SK-N-SH (cell line): ENCODE measurements at regions not wholly inside any gene's neighbourhood (a gene's known extent, or its start where the extent isn't known, plus 50 kb on each side); places are given as distances from the start of the nearest gene placed in this dataset.

Source experiments
- CTCF ChIA-PET: fragments of 300-600, 350-600 bp; formaldehyde crosslinking; extraction: SDS; loops from one replicate; lab custom pipeline; 2021; lab: Yijun Ruan, JAX
- POLR2A ChIA-PET: fragments of 350-600 bp; sonication (Branson Sonifier 250); formaldehyde crosslinking; extraction: SDS; loops from one replicate; lab custom pipeline; 2020; ENCODE audit warnings: antibody characterized with exemption, inconsistent platforms; lab: Yijun Ruan, JAX
- DNase-seq: peaks from one replicate; pipeline ENCODE4 v3.0.0; 2012
- H2AFZ ChIP-seq: fragments of 200-600 bp; sonication (generic); 2 replicates; pipeline ENCODE4 v1.8.1; 2016; ENCODE audit warnings: antibody characterized with exemption, mild to moderate bottlenecking, low read depth
- H3F3A ChIP-seq: fragments of 200-600 bp; sonication (generic); replicated peaks from 2 replicates; pipeline ENCODE3; 2016; ENCODE audit warnings: antibody characterized with exemption, mild to moderate bottlenecking; ENCODE audit not compliant: insufficient read depth
- H3K27ac ChIP-seq, 2 experiments: fragments of 200-500 bp in 1 of 2; fragments of 200-600 bp in 1 of 2; sonication (Bioruptor generic) in 1 of 2; sonication (generic), shearing (Covaris generic) in 1 of 2; 2 replicates each; pipeline versions ENCODE4 v1.5.1 to v1.6.1; 2014 to 2016; ENCODE audit warnings: low read depth in 2 of 2, inconsistent platforms in 1 of 2, low read length in 1 of 2, mild to moderate bottlenecking in 1 of 2, mixed read lengths in 1 of 2
- H3K27me3 ChIP-seq: fragments of 200-600 bp; sonication (generic), shearing (Covaris generic); 2 replicates; pipeline ENCODE4 v1.6.1; 2016; ENCODE audit warnings: mixed run types; ENCODE audit not compliant: insufficient read depth
- H3K36me3 ChIP-seq, 2 experiments: fragments of 200-500 bp in 1 of 2; fragments of 200-600 bp in 1 of 2; sonication (Bioruptor generic) in 1 of 2; sonication (generic) in 1 of 2; replicated peaks in 1 of 2; 2 replicates each; pipeline versions ENCODE3 to v1.5.1; 2014 to 2016; ENCODE audit warnings: low read length in 1 of 2, mild to moderate bottlenecking in 1 of 2; ENCODE audit not compliant: insufficient read depth in 2 of 2, control insufficient read depth in 1 of 2
- H3K4me1 ChIP-seq, 2 experiments: fragments of 200-500 bp in 1 of 2; fragments of 200-600 bp in 1 of 2; sonication (Bioruptor generic) in 1 of 2; sonication (generic), shearing (Covaris generic) in 1 of 2; 2 replicates each; pipeline versions ENCODE4 v1.5.1 to v1.6.1; 2014 to 2016; ENCODE audit warnings: low read depth in 1 of 2, low read length in 1 of 2, mixed run types in 1 of 2; ENCODE audit not compliant: insufficient read depth in 2 of 2, control insufficient read depth in 1 of 2
- H3K4me2 ChIP-seq: fragments of 200-600 bp; sonication (generic), shearing (Covaris generic); 2 replicates; pipeline ENCODE4 v1.6.1; 2017; ENCODE audit warnings: mixed run types
- H3K4me3 ChIP-seq, 2 experiments: fragments of 200-500 bp in 1 of 2; fragments of 200-600 bp in 1 of 2; sonication (Bioruptor generic) in 1 of 2; sonication (generic), shearing (Covaris generic) in 1 of 2; 2 replicates each; pipeline versions ENCODE4 v1.5.1 to v1.8.1; 2014 to 2016; ENCODE audit warnings: low read depth in 2 of 2, inconsistent platforms in 1 of 2, low read length in 1 of 2, mild to moderate bottlenecking in 1 of 2, mixed read lengths in 1 of 2, moderate library complexity in 1 of 2
- H3K79me2 ChIP-seq: fragments of 200-600 bp; sonication (generic); 2 replicates; pipeline ENCODE4 v1.8.1; 2017; ENCODE audit warnings: mild to moderate bottlenecking; ENCODE audit not compliant: insufficient read depth
- H3K9ac ChIP-seq: fragments of 200-600 bp; sonication (generic); 2 replicates; pipeline ENCODE4 v1.6.1; 2017; ENCODE audit warnings: mixed run types
- H3K9me2 ChIP-seq: fragments of 200-600 bp; sonication (generic); 2 replicates; pipeline ENCODE4 v1.6.1; 2017; ENCODE audit warnings: mixed run types
- H3K9me3 ChIP-seq: fragments of 200-600 bp; sonication (generic); 2 replicates; pipeline ENCODE4 v1.6.1; 2017; ENCODE audit warnings: mixed run types, mild to moderate bottlenecking, moderate library complexity
- H4K20me1 ChIP-seq: fragments of 200-600 bp; sonication (generic); 2 replicates; pipeline ENCODE4 v1.6.1; 2017; ENCODE audit warnings: mild to moderate bottlenecking, mixed run types; ENCODE audit not compliant: insufficient read depth
- EZH2phosphoT487 ChIP-seq: fragments of 200-600 bp; sonication (generic); IDR thresholded peaks from 2 replicates; pipeline ENCODE4 v1.6.1; 2017; ENCODE audit warnings: low read depth, mixed run types, mild to moderate bottlenecking, antibody characterized with exemption, moderate library complexity, borderline replicate concordance
- FOSL2 ChIP-seq: IDR thresholded peaks from 2 replicates; pipeline ENCODE4 v1.4.0; 2012; ENCODE audit warnings: low read depth, mild to moderate bottlenecking, moderate library complexity, borderline replicate concordance
- FOXM1 ChIP-seq: IDR thresholded peaks from 2 replicates; pipeline ENCODE4 v1.4.0; 2012; ENCODE audit warnings: low read depth, mild to moderate bottlenecking
- JUND ChIP-seq: IDR thresholded peaks from 2 replicates; pipeline ENCODE4 v1.4.0; 2012
- PBX3 ChIP-seq: IDR thresholded peaks from 2 replicates; pipeline ENCODE4; 2012
- POLR2AphosphoS5 ChIP-seq: IDR thresholded peaks from 2 replicates; pipeline ENCODE4 v1.6.1; 2012; ENCODE audit warnings: low read depth, low read length
- RXRA ChIP-seq: IDR thresholded peaks from 2 replicates; pipeline ENCODE4 v1.4.0; 2012; ENCODE audit warnings: low read depth, mild to moderate bottlenecking, borderline replicate concordance
- YY1 ChIP-seq: IDR thresholded peaks from 2 replicates; pipeline ENCODE4 v1.4.0; 2012; ENCODE audit warnings: low read depth, mild to moderate bottlenecking
- WGBS: methylation state at CpG from one replicate; pipeline ENCODE4 v1.1.6; 2017; ENCODE audit warnings: low lambda C conversion rate; 5-methylcytosine and 5-hydroxymethylcytosine counted together
- TF ChIP-seq, protein P1 (sequence below): IDR thresholded peaks from 2 replicates; pipeline ENCODE4 v1.6.1; 2012; ENCODE audit warnings: mild to moderate bottlenecking, low read depth, low read length, moderate library complexity
- TF ChIP-seq, protein P2 (sequence below): IDR thresholded peaks from 2 replicates; pipeline ENCODE4 v1.4.0; 2012; ENCODE audit warnings: low read depth, borderline replicate concordance

GRCh38 chr16:54385141-54385540 lies 98.6 kb upstream of the IRX3 start:
- Histone ChIP-seq H3K4me3 (no peak overlapping the region), H3K36me3 (no peaks in the 10 kb centered on the region), H3K27ac (no peak overlapping the region), H3K27me3 (no peaks in the 10 kb centered on the region), H3K79me2 (no peaks in the 10 kb centered on the region), H3K9me2 (no peaks in the 10 kb centered on the region), H3K4me1 (peaks cover 0 to 5% of the 10 kb centered on the region in 2 experiments; a peak in 1 of 4 replicates), H3K4me2 (no peak overlapping the region), H3K9ac (no peak overlapping the region), H4K20me1 (no peaks in the 10 kb centered on the region), H3F3A (peaks cover 6% of the 10 kb centered on the region), H3K9me3 (no peaks in the 10 kb centered on the region), H2AFZ (no peak overlapping the region)
- no peak for DNase-seq
- CTCF ChIA-PET = interaction anchor here (1.0 kb wide), 1 partner anchor 25 kb away, joined by 3 read pairs; no protein-coding TSS in a partner anchor
- POLR2A ChIA-PET = no interaction called here
- TF ChIP-seq FOXM1 = no peak
- TF ChIP-seq, protein P1, sequence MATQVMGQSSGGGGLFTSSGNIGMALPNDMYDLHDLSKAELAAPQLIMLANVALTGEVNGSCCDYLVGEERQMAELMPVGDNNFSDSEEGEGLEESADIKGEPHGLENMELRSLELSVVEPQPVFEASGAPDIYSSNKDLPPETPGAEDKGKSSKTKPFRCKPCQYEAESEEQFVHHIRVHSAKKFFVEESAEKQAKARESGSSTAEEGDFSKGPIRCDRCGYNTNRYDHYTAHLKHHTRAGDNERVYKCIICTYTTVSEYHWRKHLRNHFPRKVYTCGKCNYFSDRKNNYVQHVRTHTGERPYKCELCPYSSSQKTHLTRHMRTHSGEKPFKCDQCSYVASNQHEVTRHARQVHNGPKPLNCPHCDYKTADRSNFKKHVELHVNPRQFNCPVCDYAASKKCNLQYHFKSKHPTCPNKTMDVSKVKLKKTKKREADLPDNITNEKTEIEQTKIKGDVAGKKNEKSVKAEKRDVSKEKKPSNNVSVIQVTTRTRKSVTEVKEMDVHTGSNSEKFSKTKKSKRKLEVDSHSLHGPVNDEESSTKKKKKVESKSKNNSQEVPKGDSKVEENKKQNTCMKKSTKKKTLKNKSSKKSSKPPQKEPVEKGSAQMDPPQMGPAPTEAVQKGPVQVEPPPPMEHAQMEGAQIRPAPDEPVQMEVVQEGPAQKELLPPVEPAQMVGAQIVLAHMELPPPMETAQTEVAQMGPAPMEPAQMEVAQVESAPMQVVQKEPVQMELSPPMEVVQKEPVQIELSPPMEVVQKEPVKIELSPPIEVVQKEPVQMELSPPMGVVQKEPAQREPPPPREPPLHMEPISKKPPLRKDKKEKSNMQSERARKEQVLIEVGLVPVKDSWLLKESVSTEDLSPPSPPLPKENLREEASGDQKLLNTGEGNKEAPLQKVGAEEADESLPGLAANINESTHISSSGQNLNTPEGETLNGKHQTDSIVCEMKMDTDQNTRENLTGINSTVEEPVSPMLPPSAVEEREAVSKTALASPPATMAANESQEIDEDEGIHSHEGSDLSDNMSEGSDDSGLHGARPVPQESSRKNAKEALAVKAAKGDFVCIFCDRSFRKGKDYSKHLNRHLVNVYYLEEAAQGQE = no peak
- TF ChIP-seq RXRA = no peak
- no peak for TF ChIP-seq POLR2AphosphoS5
- TF ChIP-seq FOSL2 = no peak
- TF ChIP-seq EZH2phosphoT487 = no peak
- TF ChIP-seq PBX3 = no peak
- no peak for TF ChIP-seq JUND
- 75% methylated on average over 2 of the region's 2 CpGs for WGBS

DNA sequence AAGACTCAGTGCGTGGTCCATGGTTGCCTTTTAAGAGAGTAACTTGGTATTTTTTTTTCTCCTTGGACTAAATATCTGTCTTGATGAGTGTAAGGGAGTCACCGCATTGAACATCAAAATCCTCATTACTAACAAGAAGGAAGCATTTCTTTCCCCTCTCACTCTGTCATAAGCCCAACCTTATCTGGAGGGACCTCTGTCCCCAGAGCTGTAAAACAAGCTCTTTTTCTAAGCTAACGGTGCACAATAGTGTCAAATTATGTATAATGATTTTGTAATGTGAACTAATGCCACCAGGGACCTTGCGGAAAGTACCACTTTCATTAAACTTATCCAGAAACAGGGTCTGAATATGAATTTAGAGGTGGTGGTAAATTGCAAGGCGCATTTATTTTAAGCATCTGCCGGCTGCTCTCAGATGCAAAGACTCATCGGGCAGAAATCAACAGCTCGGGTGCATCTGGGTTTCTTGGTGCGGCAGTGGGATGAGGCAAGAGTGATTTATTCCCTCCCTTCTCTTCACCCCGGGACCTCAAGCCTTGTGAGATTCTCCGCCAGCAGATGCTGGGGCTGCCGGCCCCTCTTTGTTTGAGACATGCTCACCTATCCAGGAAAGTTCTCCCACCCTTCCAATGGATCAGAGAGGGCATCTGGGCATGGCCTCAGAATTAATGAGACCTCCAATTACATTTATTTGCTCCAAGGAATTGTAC lies 95.2 kb upstream of the IRX3 start:
- H3K4me3 ChIP-seq = no peak overlapping the region
- no peaks in the 10 kb centered on the region for H3K9me2 ChIP-seq
- no peaks in the 10 kb centered on the region for H3K9me3 ChIP-seq
- no peaks in the 10 kb centered on the region for H4K20me1 ChIP-seq
- H3F3A ChIP-seq = no peaks in the 10 kb centered on the region
- POLR2A ChIA-PET = no interaction called here
- H3K36me3 ChIP-seq = no peaks in the 10 kb centered on the region
- no peak for DNase-seq
- H3K27me3 ChIP-seq = no peaks in the 10 kb centered on the region
- no peak for TF ChIP-seq PBX3
- TF ChIP-seq, protein P2, sequence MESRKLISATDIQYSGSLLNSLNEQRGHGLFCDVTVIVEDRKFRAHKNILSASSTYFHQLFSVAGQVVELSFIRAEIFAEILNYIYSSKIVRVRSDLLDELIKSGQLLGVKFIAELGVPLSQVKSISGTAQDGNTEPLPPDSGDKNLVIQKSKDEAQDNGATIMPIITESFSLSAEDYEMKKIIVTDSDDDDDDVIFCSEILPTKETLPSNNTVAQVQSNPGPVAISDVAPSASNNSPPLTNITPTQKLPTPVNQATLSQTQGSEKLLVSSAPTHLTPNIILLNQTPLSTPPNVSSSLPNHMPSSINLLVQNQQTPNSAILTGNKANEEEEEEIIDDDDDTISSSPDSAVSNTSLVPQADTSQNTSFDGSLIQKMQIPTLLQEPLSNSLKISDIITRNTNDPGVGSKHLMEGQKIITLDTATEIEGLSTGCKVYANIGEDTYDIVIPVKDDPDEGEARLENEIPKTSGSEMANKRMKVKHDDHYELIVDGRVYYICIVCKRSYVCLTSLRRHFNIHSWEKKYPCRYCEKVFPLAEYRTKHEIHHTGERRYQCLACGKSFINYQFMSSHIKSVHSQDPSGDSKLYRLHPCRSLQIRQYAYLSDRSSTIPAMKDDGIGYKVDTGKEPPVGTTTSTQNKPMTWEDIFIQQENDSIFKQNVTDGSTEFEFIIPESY = no peak
- TF ChIP-seq YY1 = no peak
- TF ChIP-seq JUND = no peak
- TF ChIP-seq POLR2AphosphoS5 = no peak
- CTCF ChIA-PET = interaction anchor here (1.2 kb wide), 1 partner anchor 12 kb away, joined by 4 read pairs; no protein-coding TSS in a partner anchor
- WGBS = 72% methylated on average over 12 of the region's 12 CpGs
- H3K9ac ChIP-seq = no peak overlapping the region
- H3K79me2 ChIP-seq = no peaks in the 10 kb centered on the region
- H3K4me1 ChIP-seq = no peaks in the 10 kb centered on the region
- H2AFZ ChIP-seq = no peak overlapping the region
- no peak overlapping the region for H3K4me2 ChIP-seq
- H3K27ac ChIP-seq = no peak overlapping the region
